ENCODE measurements at regions not wholly inside any gene's neighbourhood (a gene's known extent, or its start where the extent isn't known, plus 50 kb on each side); places are given as distances from the start of the nearest gene placed in this dataset.

- TF ChIP-seq CTCF (IDR thresholded peaks at IDR 0.05) (no peak), POLR2A (IDR thresholded peaks at IDR 0.05) (no peak)
Observed at GRCh38 chr6:23499549-23499948, 626.5 kb upstream of the NRSN1 start.
